ENCODE measurements at regions not wholly inside any gene's neighbourhood (a gene's known extent, or its start where the extent isn't known, plus 50 kb on each side); places are given as distances from the start of the nearest gene placed in this dataset.

GRCh38 chr12:61974461-61974860 is 285.7 kb upstream of the USP15 start:
- no peaks in the 10 kb centered on the region for H3K4me1 Mint-ChIP-seq
- no peak for TF ChIP-seq CTCF (IDR thresholded peaks at IDR 0.05; ENCODE audit: unreplicated experiment in 3 of 3)
- H3K9me3 Mint-ChIP-seq = no peaks in the 10 kb centered on the region
- no peak overlapping the region for H3K27ac Mint-ChIP-seq
- no peaks in the 10 kb centered on the region for H3K36me3 Mint-ChIP-seq (ENCODE audit: low read depth)
- no peaks in the 10 kb centered on the region for H3K27me3 Mint-ChIP-seq (ENCODE audit: low read depth)
- no peak overlapping the region for H3K4me3 Mint-ChIP-seq

- Mint-ChIP-seq H3K4me3 (no peak overlapping the region), H3K4me1 (peaks cover 10% of the 10 kb centered on the region), H3K9me3 (no peaks in the 10 kb centered on the region), H3K27ac (no peak overlapping the region), H3K36me3 (ENCODE audit: low read depth) (no peaks in the 10 kb centered on the region), H3K27me3 (ENCODE audit: low read depth) (no peaks in the 10 kb centered on the region)
- TF ChIP-seq CTCF (IDR thresholded peaks at IDR 0.05; ENCODE audit: unreplicated experiment in 3 of 3) = no peak
Observed at GRCh38 chr12:61985830-61986229, 274.4 kb upstream of the USP15 start.

GRCh38 chr12:61987173-61987572 is 273.0 kb upstream of the USP15 start:
- peaks cover 10% of the 10 kb centered on the region for H3K4me1 Mint-ChIP-seq
- H3K27ac Mint-ChIP-seq = no peak overlapping the region
- H3K27me3 Mint-ChIP-seq (ENCODE audit: low read depth) = no peaks in the 10 kb centered on the region
- H3K4me3 Mint-ChIP-seq = no peak overlapping the region
- no peaks in the 10 kb centered on the region for H3K36me3 Mint-ChIP-seq (ENCODE audit: low read depth)
- no peaks in the 10 kb centered on the region for H3K9me3 Mint-ChIP-seq
- TF ChIP-seq CTCF (IDR thresholded peaks at IDR 0.05; ENCODE audit: unreplicated experiment in 3 of 3) = no peak

GRCh38 chr12:61991661-61992060 is 268.5 kb upstream of the USP15 start:
- Mint-ChIP-seq H3K36me3 (ENCODE audit: low read depth) (no peaks in the 10 kb centered on the region), H3K27me3 (ENCODE audit: low read depth) (no peaks in the 10 kb centered on the region), H3K4me1 (peaks cover 4% of the 10 kb centered on the region), H3K9me3 (no peaks in the 10 kb centered on the region), H3K4me3 (no peak overlapping the region), H3K27ac (no peak overlapping the region)
- TF ChIP-seq CTCF (IDR thresholded peaks at IDR 0.05; ENCODE audit: unreplicated experiment in 3 of 3) = no peak

- no peaks in the 10 kb centered on the region for H3K36me3 Mint-ChIP-seq (ENCODE audit: low read depth)
- peaks cover 9% of the 10 kb centered on the region for H3K4me1 Mint-ChIP-seq
- no peaks in the 10 kb centered on the region for H3K27me3 Mint-ChIP-seq (ENCODE audit: low read depth)
- no peaks in the 10 kb centered on the region for H3K9me3 Mint-ChIP-seq
- peak; percentile 48 to 65 (median 61) for TF ChIP-seq CTCF (IDR thresholded peaks at IDR 0.05; ENCODE audit: unreplicated experiment in 3 of 3)
- no peak overlapping the region for H3K27ac Mint-ChIP-seq
- no peak overlapping the region for H3K4me3 Mint-ChIP-seq
Observed at GRCh38 chr12:61993734-61994345, 266.4 kb upstream of the USP15 start.

- TF ChIP-seq CTCF (IDR thresholded peaks at IDR 0.05; ENCODE audit: unreplicated experiment in 3 of 3) = no peak
- H3K27ac Mint-ChIP-seq = no peak overlapping the region
- H3K4me1 Mint-ChIP-seq = peaks cover 5% of the 10 kb centered on the region
- no peaks in the 10 kb centered on the region for H3K36me3 Mint-ChIP-seq (ENCODE audit: low read depth)
- H3K4me3 Mint-ChIP-seq = no peak overlapping the region
- no peaks in the 10 kb centered on the region for H3K9me3 Mint-ChIP-seq
- H3K27me3 Mint-ChIP-seq (ENCODE audit: low read depth) = no peaks in the 10 kb centered on the region
Observed at GRCh38 chr12:61996717-61997116, 263.5 kb upstream of the USP15 start.

All from nephron (organoid).